Endodermal cell (in vitro differentiated cells): ENCODE measurements at regions not wholly inside any gene's neighbourhood (a gene's known extent, or its start where the extent isn't known, plus 50 kb on each side); places are given as distances from the start of the nearest gene placed in this dataset.
"Not testable (repeated sequence)": the region's sequence is repeated elsewhere in the genome, so short reads cannot be mapped to it uniquely, and the experiment has no call there.

Experiments
- DNase-seq: peaks from one replicate; pipeline ENCODE4 v3.0.0-alpha.2; 2017
- H3K27ac ChIP-seq: 2 replicates; pipeline ENCODE4 v1.5.1; 2013; ENCODE audit warnings: mild to moderate bottlenecking, low read depth, low read length, moderate library complexity
- H3K27me3 ChIP-seq: 2 replicates; pipeline ENCODE4 v1.6.1; 2013; ENCODE audit warnings: mild to moderate bottlenecking, low read length, moderate library complexity; ENCODE audit not compliant: insufficient read depth, control insufficient read depth, poor library complexity, severe bottlenecking
- H3K36me3 ChIP-seq: 2 replicates; pipeline ENCODE4 v1.7.0; 2013; ENCODE audit warnings: mild to moderate bottlenecking, low read length, moderate library complexity; ENCODE audit not compliant: control insufficient read depth, insufficient read depth
- H3K4me1 ChIP-seq: one replicate; pipeline ENCODE4 v1.7.0; 2013; ENCODE audit warnings: low read length; ENCODE audit not compliant: control insufficient read depth, insufficient read depth
- H3K4me3 ChIP-seq: 2 replicates; pipeline ENCODE4 v1.5.1; 2013; ENCODE audit warnings: mild to moderate bottlenecking, low read length, moderate library complexity
- H3K9ac ChIP-seq: 2 replicates; pipeline ENCODE4 v1.6.1; 2013; ENCODE audit warnings: mild to moderate bottlenecking, low read length, moderate library complexity; ENCODE audit not compliant: poor library complexity, severe bottlenecking; ENCODE audit errors: extremely low read depth
- H3K9me3 ChIP-seq: 2 replicates; pipeline ENCODE4 v1.6.1; 2013; ENCODE audit warnings: mild to moderate bottlenecking, low read length, moderate library complexity; ENCODE audit not compliant: control insufficient read depth
- H3K27ac Mint-ChIP-seq: 2 replicates; pipeline ENCODE4 v1.8.0; 2020; ENCODE audit warnings: mixed read lengths
- H3K27me3 Mint-ChIP-seq: 2 replicates; pipeline ENCODE4 v1.8.0; 2021; ENCODE audit warnings: mild to moderate bottlenecking, mixed read lengths; ENCODE audit not compliant: insufficient read depth
- H3K36me3 Mint-ChIP-seq: 2 replicates; pipeline ENCODE4 v1.8.0; 2020; ENCODE audit warnings: low read depth, mixed read lengths
- H3K4me1 Mint-ChIP-seq: 2 replicates; pipeline ENCODE4 v1.8.0; 2020; ENCODE audit warnings: mixed read lengths
- H3K4me3 Mint-ChIP-seq: 2 replicates; pipeline ENCODE4 v1.8.0; 2020; ENCODE audit warnings: mild to moderate bottlenecking, moderate library complexity, mixed read lengths
- H3K9me3 Mint-ChIP-seq: 2 replicates; pipeline ENCODE4 v1.8.0; 2020; ENCODE audit warnings: mild to moderate bottlenecking, mixed read lengths
- CTCF ChIP-seq: fragments of 200-600 bp; sonication (generic); conservative IDR thresholded peaks from 2 replicates; pipeline ENCODE4 v1.5.0; 2021; ENCODE audit warnings: antibody characterized with exemption, mild to moderate bottlenecking
- whole genome bisulfite sequencing, 2 experiments: methylation state at CpG; one replicate each; pipeline versions ENCODE4 v1.1.5 to v1.1.7; 2013; ENCODE audit warnings: missing lambda C conversion rate in 2 of 2, mixed read lengths in 1 of 2; ENCODE audit not compliant: insufficient coverage in 1 of 2, insufficient read length in 1 of 2; 5-methylcytosine and 5-hydroxymethylcytosine counted together

- no peak overlapping the region for H3K9ac ChIP-seq
- H3K9me3 Mint-ChIP-seq: peaks cover 11% of the 10 kb centered on the region
- 82% methylated on average over 2 of the region's 3 CpGs; no CpG with 5 or more reads in 1 of the 2 experiments for WGBS, 2 experiments
- no peak overlapping the region for H3K4me3 Mint-ChIP-seq
- H3K27me3 ChIP-seq: no peaks in the 10 kb centered on the region
- no peaks in the 10 kb centered on the region for H3K4me1 ChIP-seq
- H3K9me3 ChIP-seq: no peaks in the 10 kb centered on the region
- no peak for DNase-seq
- H3K27ac Mint-ChIP-seq: no peak overlapping the region
- no peaks in the 10 kb centered on the region for H3K27me3 Mint-ChIP-seq
- H3K27ac ChIP-seq: no peak overlapping the region
- no peak for TF ChIP-seq CTCF
- H3K4me3 ChIP-seq: no peak overlapping the region
- no peaks in the 10 kb centered on the region for H3K36me3 ChIP-seq
- H3K36me3 Mint-ChIP-seq: no peaks in the 10 kb centered on the region
- H3K4me1 Mint-ChIP-seq: no peaks in the 10 kb centered on the region
Measured at GRCh38 chr6:169362501-169363121, 109.0 kb upstream of the THBS2 start.

GRCh38 chr6:169355001-169355400 is 101.4 kb upstream of the THBS2 start:
- peaks cover 27% of the 10 kb centered on the region for H3K9me3 Mint-ChIP-seq
- WGBS, 2 experiments: 93% methylated on average over 3 of the region's 3 CpGs

GRCh38 chr6:169345146-169345545 is 91.5 kb upstream of the THBS2 start:
- H3K4me1 Mint-ChIP-seq: no peaks in the 10 kb centered on the region
- Histone ChIP-seq H3K9ac (no peak overlapping the region), H3K9me3 (no peaks in the 10 kb centered on the region), H3K4me3 (no peak overlapping the region), H3K27me3 (no peaks in the 10 kb centered on the region), H3K36me3 (no peaks in the 10 kb centered on the region), H3K4me1 (no peaks in the 10 kb centered on the region), H3K27ac (no peak overlapping the region)
- no peak for TF ChIP-seq CTCF
- H3K9me3 Mint-ChIP-seq: peaks cover 7% of the 10 kb centered on the region
- peaks cover 2% of the 10 kb centered on the region for H3K27me3 Mint-ChIP-seq
- no peak overlapping the region for H3K4me3 Mint-ChIP-seq
- H3K27ac Mint-ChIP-seq: no peak overlapping the region
- H3K36me3 Mint-ChIP-seq: no peaks in the 10 kb centered on the region
- WGBS, 2 experiments: 79 to 89% methylated on average over 2 to 4 of the region's 4 CpGs
- no peak for DNase-seq

More at GRCh38 chr6:169355001-169355400, 101.4 kb upstream of the THBS2 start:
- not testable (repeated sequence) for H3K4me1 Mint-ChIP-seq, H3K27me3 ChIP-seq, H3K27me3 Mint-ChIP-seq, H3K4me1 ChIP-seq, H3K36me3 Mint-ChIP-seq, H3K4me3 ChIP-seq, H3K9ac ChIP-seq, H3K4me3 Mint-ChIP-seq, H3K27ac ChIP-seq, H3K27ac Mint-ChIP-seq, DNase-seq, H3K36me3 ChIP-seq
- peaks cover 21% of the 10 kb centered on the region for H3K9me3 ChIP-seq

- WGBS, 2 experiments: 84% methylated on average over 7 of the region's 7 CpGs; no CpG with 5 or more reads in 1 of the 2 experiments
- Histone ChIP-seq H3K9ac (no peak overlapping the region), H3K36me3 (no peaks in the 10 kb centered on the region), H3K27ac (no peak overlapping the region), H3K9me3 (no peaks in the 10 kb centered on the region), H3K27me3 (no peaks in the 10 kb centered on the region), H3K4me3 (no peak overlapping the region), H3K4me1 (no peaks in the 10 kb centered on the region)
- H3K27me3 Mint-ChIP-seq: peaks cover 2% of the 10 kb centered on the region
- H3K36me3 Mint-ChIP-seq: no peaks in the 10 kb centered on the region
- H3K4me3 Mint-ChIP-seq: no peak overlapping the region
- H3K4me1 Mint-ChIP-seq: no peaks in the 10 kb centered on the region
- no peak overlapping the region for H3K27ac Mint-ChIP-seq
- no peak for TF ChIP-seq CTCF
- peaks cover 4% of the 10 kb centered on the region for H3K9me3 Mint-ChIP-seq
- DNase-seq: no peak
Measured at GRCh38 chr6:169344750-169345065, 91.1 kb upstream of the THBS2 start.
